ENCODE measurements at regions not wholly inside any gene's neighbourhood (a gene's known extent, or its start where the extent isn't known, plus 50 kb on each side); places are given as distances from the start of the nearest gene placed in this dataset.

DNA sequence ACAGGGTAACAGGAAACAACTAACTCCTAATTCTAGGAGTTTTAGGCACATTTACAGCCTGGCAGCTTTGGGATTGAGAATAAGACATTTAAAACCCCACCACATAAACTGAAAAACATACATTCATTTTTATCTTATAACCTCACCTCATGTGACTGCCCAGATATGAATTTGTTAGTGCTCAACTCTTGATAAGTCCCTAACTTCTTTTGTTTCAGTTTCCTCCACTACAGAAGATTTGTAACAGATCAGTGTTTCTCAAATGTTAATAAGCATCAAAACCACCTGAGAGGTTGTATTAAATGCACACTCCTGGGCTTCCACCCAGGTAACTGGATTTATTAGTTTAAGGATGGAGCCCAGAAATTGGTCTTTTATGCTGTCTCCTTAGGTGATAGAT, 190.1 kb upstream of the ARID1B start:
- TF ChIP-seq SMC3 (IDR thresholded peaks at IDR 0.05; ENCODE audit: low read depth, low read length) (no peak), CTCF (conservative IDR thresholded peaks at IDR 0.05; ENCODE audit: low read depth, low read length) (no peak), POLR2A (IDR thresholded peaks at IDR 0.05; ENCODE audit: low read depth, low read length) (no peak), BHLHE40 (IDR thresholded peaks at IDR 0.05; ENCODE audit: low read depth, low read length) (no peak), RFX5 (IDR thresholded peaks at IDR 0.05; ENCODE audit: low read depth, low read length) (no peak), USF2 (IDR thresholded peaks at IDR 0.05; ENCODE audit: low read depth, low read length) (no peak), FOS (IDR thresholded peaks at IDR 0.05; ENCODE audit: low read depth, low read length) (no peak)
